H9 (cell line): ENCODE measurements at regions not wholly inside any gene's neighbourhood (a gene's known extent, or its start where the extent isn't known, plus 50 kb on each side); places are given as distances from the start of the nearest gene placed in this dataset.

Source experiments
- DNase-seq: peaks from one replicate; pipeline ENCODE4 v3.0.0-alpha.2; 2017
- H2AFZ ChIP-seq: one replicate; pipeline ENCODE4 v1.6.1; 2013; ENCODE audit warnings: mild to moderate bottlenecking, low read length, control low read depth, moderate library complexity
- H2AK5ac ChIP-seq: 2 replicates; pipeline ENCODE4 v1.6.1; 2013; ENCODE audit warnings: low read length, control low read depth, mixed read lengths; ENCODE audit not compliant: insufficient read length
- H2BK120ac ChIP-seq: one replicate; pipeline ENCODE4 v1.6.1; 2013; ENCODE audit warnings: low read depth, mild to moderate bottlenecking, low read length, control low read depth, inconsistent platforms; ENCODE audit not compliant: poor library complexity, severe bottlenecking
- H2BK12ac ChIP-seq: 2 replicates; pipeline ENCODE4 v1.6.1; 2013; ENCODE audit warnings: low read length, control low read depth, mixed read lengths, low read depth; ENCODE audit not compliant: insufficient read length
- H2BK15ac ChIP-seq: 2 replicates; pipeline ENCODE4 v1.6.1; 2013; ENCODE audit warnings: low read depth, low read length, control low read depth
- H2BK20ac ChIP-seq: one replicate; pipeline ENCODE4 v1.6.1; 2013; ENCODE audit warnings: low read depth, mild to moderate bottlenecking, low read length, control low read depth, inconsistent platforms; ENCODE audit not compliant: poor library complexity, severe bottlenecking
- H2BK5ac ChIP-seq: 2 replicates; pipeline ENCODE4 v1.6.1; 2013; ENCODE audit warnings: low read length, control low read depth, mixed read lengths; ENCODE audit not compliant: insufficient read length
- H3K14ac ChIP-seq: 2 replicates; pipeline ENCODE4 v1.6.1; 2013; ENCODE audit warnings: low read length, control low read depth; ENCODE audit not compliant: insufficient read depth
- H3K18ac ChIP-seq: 2 replicates; pipeline ENCODE4 v1.6.1; 2013; ENCODE audit warnings: low read depth, mild to moderate bottlenecking, mixed read lengths, low read length, control low read depth; ENCODE audit not compliant: insufficient read length
- H3K23ac ChIP-seq: 2 replicates; pipeline ENCODE4 v1.6.1; 2013; ENCODE audit warnings: low read length, control low read depth, mixed read lengths, low read depth; ENCODE audit not compliant: insufficient read length
- H3K23me2 ChIP-seq: 2 replicates; pipeline ENCODE4 v1.6.1; 2013; ENCODE audit warnings: low read depth, mild to moderate bottlenecking, mixed read lengths, low read length, control low read depth; ENCODE audit not compliant: insufficient read length, poor library complexity, severe bottlenecking
- H3K27ac ChIP-seq: 2 replicates; pipeline ENCODE4 v1.5.1; 2013; ENCODE audit warnings: low read length, control low read depth, mixed read lengths, low read depth; ENCODE audit not compliant: insufficient read length
- H3K27me3 ChIP-seq: 2 replicates; pipeline ENCODE4 v1.6.1; 2013; ENCODE audit warnings: low read length, control low read depth, inconsistent platforms; ENCODE audit not compliant: insufficient read depth
- H3K4ac ChIP-seq: 2 replicates; pipeline ENCODE4 v1.6.1; 2013; ENCODE audit warnings: low read depth, mild to moderate bottlenecking, control low read depth, inconsistent platforms, low read length, moderate library complexity
- H3K4me1 ChIP-seq: 2 replicates; pipeline ENCODE4 v1.6.1; 2013; ENCODE audit warnings: low read length, control low read depth, inconsistent platforms; ENCODE audit not compliant: insufficient read depth
- H3K4me2 ChIP-seq: 2 replicates; pipeline ENCODE4 v1.6.1; 2013; ENCODE audit warnings: low read length, control low read depth, mixed read lengths; ENCODE audit not compliant: insufficient read length, insufficient read depth
- H3K56ac ChIP-seq: 2 replicates; pipeline ENCODE4 v1.6.1; 2013; ENCODE audit warnings: low read depth, mild to moderate bottlenecking, mixed read lengths, low read length, control low read depth; ENCODE audit not compliant: insufficient read length
- H3K79me1 ChIP-seq: 2 replicates; pipeline ENCODE4 v1.6.1; 2013; ENCODE audit warnings: low read depth, mild to moderate bottlenecking, moderate library complexity, low read length, control low read depth, inconsistent platforms; ENCODE audit not compliant: insufficient read depth, poor library complexity, severe bottlenecking
- H3K79me2 ChIP-seq: 2 replicates; pipeline ENCODE4 v1.6.1; 2013; ENCODE audit warnings: low read length, control low read depth, inconsistent platforms; ENCODE audit not compliant: insufficient read depth
- H3K9ac ChIP-seq: 2 replicates; pipeline ENCODE4 v1.6.1; 2013; ENCODE audit warnings: low read length, control low read depth, mixed read lengths; ENCODE audit not compliant: insufficient read length; ENCODE audit errors: extremely low read depth
- H3K9me3 ChIP-seq: one replicate; pipeline ENCODE4 v1.6.1; 2013; ENCODE audit warnings: low read depth, low read length, inconsistent platforms; ENCODE audit not compliant: control insufficient read depth
- H3T11ph ChIP-seq: one replicate; pipeline ENCODE4 v1.6.1; 2013; ENCODE audit warnings: mild to moderate bottlenecking, low read length, control low read depth, inconsistent platforms
- H4K20me1 ChIP-seq: one replicate; pipeline ENCODE4 v1.6.1; 2013; ENCODE audit not compliant: control insufficient read depth, insufficient read length, insufficient read depth
- H4K5ac ChIP-seq: 2 replicates; pipeline ENCODE4 v1.6.1; 2013; ENCODE audit warnings: low read depth, mild to moderate bottlenecking, mixed read lengths, low read length, control low read depth; ENCODE audit not compliant: insufficient read length
- H4K8ac ChIP-seq: replicated peaks from 2 replicates; pipeline ENCODE4 v1.6.1; 2013; ENCODE audit warnings: low read length, control low read depth, mixed read lengths, low read depth; ENCODE audit not compliant: insufficient read length
- H4K91ac ChIP-seq: 2 replicates; pipeline ENCODE4 v1.6.1; 2013; ENCODE audit warnings: low read depth, mild to moderate bottlenecking, moderate library complexity, mixed read lengths, low read length, control low read depth; ENCODE audit not compliant: insufficient read length
- H3K27ac Mint-ChIP-seq, 3 experiments: 2 replicates in 2 of 3; 3 replicates in 1 of 3; pipeline ENCODE4 v1.8.0; 2020 to 2021; ENCODE audit warnings: mixed read lengths in 3 of 3, mild to moderate bottlenecking in 1 of 3, moderate library complexity in 1 of 3
- H3K27me3 Mint-ChIP-seq: 2 replicates; pipeline ENCODE4 v1.8.0; 2021; ENCODE audit warnings: low read depth, mild to moderate bottlenecking, moderate library complexity, mixed read lengths
- H3K36me3 Mint-ChIP-seq, 3 experiments: 2 replicates in 2 of 3; 3 replicates in 1 of 3; pipeline ENCODE4 v1.8.0; 2020 to 2021; ENCODE audit warnings: low read depth in 3 of 3, mixed read lengths in 3 of 3; ENCODE audit not compliant: insufficient read depth in 1 of 3
- H3K4me1 Mint-ChIP-seq, 2 experiments: 2 replicates each; pipeline ENCODE4 v1.8.0; 2020; ENCODE audit warnings: mixed read lengths in 2 of 2
- H3K4me3 Mint-ChIP-seq, 2 experiments: 2 replicates in 1 of 2; 3 replicates in 1 of 2; pipeline ENCODE4 v1.8.0; 2020 to 2021; ENCODE audit warnings: mild to moderate bottlenecking in 2 of 2, mixed read lengths in 2 of 2, moderate library complexity in 1 of 2
- H3K9me3 Mint-ChIP-seq, 2 experiments: 2 replicates in 1 of 2; 3 replicates in 1 of 2; pipeline ENCODE4 v1.8.0; 2020; ENCODE audit warnings: mild to moderate bottlenecking in 2 of 2, mixed read lengths in 2 of 2, moderate library complexity in 1 of 2
- CTCF ChIP-seq: fragments of 200-600 bp; sonication (generic); conservative IDR thresholded peaks from 3 replicates; pipeline ENCODE4 v1.8.0; 2021; ENCODE audit warnings: antibody characterized with exemption, mild to moderate bottlenecking
- WGBS: extraction: QIAGEN DNeasy Blood & Tissue Kit; methylation state at CpG from one replicate; pipeline ENCODE4 v1.1.7; 2013; ENCODE audit warnings: missing lambda C conversion rate, low lambda C conversion rate, mixed read lengths; ENCODE audit not compliant: insufficient read length; ENCODE audit errors: extremely low coverage; 5-methylcytosine and 5-hydroxymethylcytosine counted together

- Histone ChIP-seq H2BK12ac (no peak overlapping the region), H2BK5ac (no peak overlapping the region), H4K8ac (no peak overlapping the region), H2AK5ac (no peak overlapping the region), H3T11ph (no peak overlapping the region), H3K79me2 (no peaks in the 10 kb centered on the region), H2BK15ac (no peak overlapping the region), H3K56ac (no peak overlapping the region), H2BK120ac (no peak overlapping the region), H3K23ac (no peak overlapping the region), H3K27me3 (no peaks in the 10 kb centered on the region; the same call in 1 of the 2 replicates), H4K91ac (no peak overlapping the region), H3K18ac (no peak overlapping the region), H3K27ac (no peak overlapping the region), H3K9me3 (no peaks in the 10 kb centered on the region), H3K4me2 (no peak overlapping the region), H3K23me2 (no peaks in the 10 kb centered on the region), H2BK20ac (no peak overlapping the region), H3K79me1 (no peaks in the 10 kb centered on the region), H3K4me1 (no peaks in the 10 kb centered on the region; the same call in 1 of the 2 replicates), H2AFZ (no peak overlapping the region), H3K4ac (no peak overlapping the region), H4K20me1 (no peaks in the 10 kb centered on the region), H3K9ac (no peak overlapping the region), H3K14ac (no peak overlapping the region), H4K5ac (no peak overlapping the region)
- Mint-ChIP-seq H3K27ac (no peak overlapping the region), H3K27me3 (peaks cover 4% of the 10 kb centered on the region), H3K9me3 (peaks cover 4 to 6% of the 10 kb centered on the region in 2 experiments; a peak in 2 of 5 replicates), H3K4me1 (peaks cover 8 to 29% of the 10 kb centered on the region in 2 experiments), H3K36me3 (no peaks in the 10 kb centered on the region), H3K4me3 (no peak overlapping the region)
- no peak for DNase-seq
- no peak for TF ChIP-seq CTCF
- WGBS: no CpG with 5 or more reads among the region's 9 CpGs
Observed at GRCh38 chr2:385061-385460, 97.2 kb upstream of the ALKAL2 start.
